Tibial nerve (tissue), 4 donors: ENCODE measurements at regions not wholly inside any gene's neighbourhood (a gene's known extent, or its start where the extent isn't known, plus 50 kb on each side); places are given as distances from the start of the nearest gene placed in this dataset.

Experiments used
- EP300 ChIP-seq, 2 donors: sonication (generic); formaldehyde crosslinking; IDR thresholded peaks; one replicate each; pipeline ENCODE4 v1.6.1; 2017; ENCODE audit warnings: antibody characterized with exemption in 2 of 2, mild to moderate bottlenecking in 1 of 2
- POLR2A ChIP-seq, 2 donors: fragments of 450-650 bp; IDR thresholded peaks; one replicate each; pipeline ENCODE4 v1.6.1; 2017; ENCODE audit warnings: antibody characterized with exemption in 2 of 2, mild to moderate bottlenecking in 2 of 2, moderate library complexity in 2 of 2
- TF ChIP-seq, protein P1 (sequence below), 5 experiments: fragments of 200-600 bp in 3 of 5; fragments of 450-650 bp in 2 of 5; sonication (generic) in 3 of 5; IDR thresholded peaks; one replicate each; pipeline ENCODE4 v1.5.1; 2016 to 2019; ENCODE audit warnings: antibody characterized with exemption in 5 of 5, mild to moderate bottlenecking in 3 of 5, moderate library complexity in 2 of 5

DNA sequence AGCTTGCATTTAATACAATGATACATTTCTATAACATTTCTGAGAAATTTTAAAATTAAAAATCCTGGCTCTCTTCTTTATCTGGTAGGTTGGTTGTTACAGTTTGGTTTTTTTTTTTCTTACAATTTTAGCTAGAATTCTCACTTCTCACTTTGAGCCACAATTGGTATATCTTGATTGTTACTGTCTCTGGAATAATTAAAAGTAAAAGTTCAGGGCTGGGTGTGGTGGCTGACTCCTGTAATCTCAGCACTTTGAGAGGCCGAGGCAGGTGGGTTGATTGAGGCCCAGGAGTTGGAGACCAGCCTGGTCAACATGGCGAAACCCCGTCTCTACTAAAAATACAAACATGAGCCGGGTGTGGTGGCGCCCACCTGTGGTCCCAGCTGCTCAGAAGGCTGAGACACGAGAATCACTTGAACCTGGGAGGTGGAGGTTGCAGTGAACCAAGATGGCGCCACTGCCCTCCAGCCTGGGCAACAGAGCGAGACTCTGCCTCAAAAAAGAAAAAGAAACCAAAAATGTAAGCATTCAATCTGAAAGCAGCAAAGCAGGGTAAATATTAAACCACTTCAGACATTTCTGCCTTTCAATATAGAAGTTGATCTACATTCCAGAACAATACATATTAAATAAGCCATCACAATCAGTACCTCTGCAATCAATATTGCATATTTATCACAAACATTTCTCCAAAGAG is 88.6 kb upstream of the PFKP start:
- TF ChIP-seq, protein P1, sequence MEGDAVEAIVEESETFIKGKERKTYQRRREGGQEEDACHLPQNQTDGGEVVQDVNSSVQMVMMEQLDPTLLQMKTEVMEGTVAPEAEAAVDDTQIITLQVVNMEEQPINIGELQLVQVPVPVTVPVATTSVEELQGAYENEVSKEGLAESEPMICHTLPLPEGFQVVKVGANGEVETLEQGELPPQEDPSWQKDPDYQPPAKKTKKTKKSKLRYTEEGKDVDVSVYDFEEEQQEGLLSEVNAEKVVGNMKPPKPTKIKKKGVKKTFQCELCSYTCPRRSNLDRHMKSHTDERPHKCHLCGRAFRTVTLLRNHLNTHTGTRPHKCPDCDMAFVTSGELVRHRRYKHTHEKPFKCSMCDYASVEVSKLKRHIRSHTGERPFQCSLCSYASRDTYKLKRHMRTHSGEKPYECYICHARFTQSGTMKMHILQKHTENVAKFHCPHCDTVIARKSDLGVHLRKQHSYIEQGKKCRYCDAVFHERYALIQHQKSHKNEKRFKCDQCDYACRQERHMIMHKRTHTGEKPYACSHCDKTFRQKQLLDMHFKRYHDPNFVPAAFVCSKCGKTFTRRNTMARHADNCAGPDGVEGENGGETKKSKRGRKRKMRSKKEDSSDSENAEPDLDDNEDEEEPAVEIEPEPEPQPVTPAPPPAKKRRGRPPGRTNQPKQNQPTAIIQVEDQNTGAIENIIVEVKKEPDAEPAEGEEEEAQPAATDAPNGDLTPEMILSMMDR (IDR thresholded peaks at IDR 0.05) = no peak
- TF ChIP-seq POLR2A (IDR thresholded peaks at IDR 0.05) = no peak
- no peak for TF ChIP-seq EP300 (IDR thresholded peaks at IDR 0.05)
